ENCODE measurements at regions not wholly inside any gene's neighbourhood (a gene's known extent, or its start where the extent isn't known, plus 50 kb on each side); places are given as distances from the start of the nearest gene placed in this dataset.
"Not testable (repeated sequence)": the region's sequence is repeated elsewhere in the genome, so short reads cannot be mapped to it uniquely, and the experiment has no call there.

DNA sequence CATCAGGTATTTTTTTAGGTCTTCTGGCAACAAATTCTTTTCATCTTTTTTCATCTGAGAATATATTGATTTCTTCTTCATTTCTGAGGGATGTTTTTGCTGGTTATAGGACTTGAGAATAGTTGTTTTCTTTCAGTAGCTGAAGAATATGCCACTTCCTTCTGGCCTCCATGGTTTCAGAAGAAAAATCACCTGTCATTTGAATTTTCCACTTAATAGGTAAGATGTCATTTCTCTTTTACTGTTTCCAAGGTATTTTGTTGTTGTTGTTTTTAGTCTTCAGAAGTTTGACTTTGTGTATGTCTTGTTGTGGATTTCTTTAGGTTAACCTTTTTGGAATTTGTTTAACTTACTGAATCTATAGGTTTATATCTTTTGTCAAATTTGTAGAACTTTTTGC is 257.8 kb upstream of the AMIGO2 start:
- H3K9me3 Mint-ChIP-seq = peaks cover 8% of the 10 kb centered on the region
- Histone ChIP-seq H3K4me1 (ENCODE audit: insufficient read depth) (no peaks in the 10 kb centered on the region), H3K36me3 (ENCODE audit: insufficient read depth) (0 out of 2 replicates have a peak, but pooled peaks cover 4% of the 10 kb centered on the region), H3K4me3 (no peak overlapping the region), H3K79me2 (replicated peaks; ENCODE audit: insufficient read depth) (no peaks in the 10 kb centered on the region), H3F3A (replicated peaks; ENCODE audit: low read depth) (no peaks in the 10 kb centered on the region), H3K4me2 (no peak overlapping the region), H3K27ac (ENCODE audit: low read depth) (no peak overlapping the region), H4K20me1 (replicated peaks; ENCODE audit: insufficient read depth) (no peaks in the 10 kb centered on the region), H2AFZ (no peak overlapping the region), H3K27me3 (ENCODE audit: insufficient read depth) (no peaks in the 10 kb centered on the region), H3K9me2 (ENCODE audit: insufficient read depth) (no peaks in the 10 kb centered on the region)
- no peaks in the 10 kb centered on the region for H3K4me1 Mint-ChIP-seq
- ATAC-seq (no peak), DNase-seq (ENCODE audit: low spot score) (no peak)
- H3K4me3 Mint-ChIP-seq = no peak overlapping the region
- TF ChIP-seq, protein P1, sequence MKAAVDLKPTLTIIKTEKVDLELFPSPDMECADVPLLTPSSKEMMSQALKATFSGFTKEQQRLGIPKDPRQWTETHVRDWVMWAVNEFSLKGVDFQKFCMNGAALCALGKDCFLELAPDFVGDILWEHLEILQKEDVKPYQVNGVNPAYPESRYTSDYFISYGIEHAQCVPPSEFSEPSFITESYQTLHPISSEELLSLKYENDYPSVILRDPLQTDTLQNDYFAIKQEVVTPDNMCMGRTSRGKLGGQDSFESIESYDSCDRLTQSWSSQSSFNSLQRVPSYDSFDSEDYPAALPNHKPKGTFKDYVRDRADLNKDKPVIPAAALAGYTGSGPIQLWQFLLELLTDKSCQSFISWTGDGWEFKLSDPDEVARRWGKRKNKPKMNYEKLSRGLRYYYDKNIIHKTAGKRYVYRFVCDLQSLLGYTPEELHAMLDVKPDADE (IDR thresholded peaks at IDR 0.05) = no peak
- TF ChIP-seq JUNB (IDR thresholded peaks at IDR 0.05; ENCODE audit: unreplicated experiment) = no peak
- TF ChIP-seq POLR2AphosphoS5 (IDR thresholded peaks at IDR 0.05; ENCODE audit: low read depth) = no peak
- TF ChIP-seq ZNF114 (CRISPR knock-in tag; IDR thresholded peaks at IDR 0.05) = no peak
- no peak overlapping the region; the same call in 1 of the 2 replicates for H3K27ac Mint-ChIP-seq
- H3K36me3 Mint-ChIP-seq (ENCODE audit: low read depth) = no peaks in the 10 kb centered on the region
- H3K27me3 Mint-ChIP-seq (ENCODE audit: insufficient read depth, low read depth, poor library complexity) = peaks cover 6% of the 10 kb centered on the region

DNA sequence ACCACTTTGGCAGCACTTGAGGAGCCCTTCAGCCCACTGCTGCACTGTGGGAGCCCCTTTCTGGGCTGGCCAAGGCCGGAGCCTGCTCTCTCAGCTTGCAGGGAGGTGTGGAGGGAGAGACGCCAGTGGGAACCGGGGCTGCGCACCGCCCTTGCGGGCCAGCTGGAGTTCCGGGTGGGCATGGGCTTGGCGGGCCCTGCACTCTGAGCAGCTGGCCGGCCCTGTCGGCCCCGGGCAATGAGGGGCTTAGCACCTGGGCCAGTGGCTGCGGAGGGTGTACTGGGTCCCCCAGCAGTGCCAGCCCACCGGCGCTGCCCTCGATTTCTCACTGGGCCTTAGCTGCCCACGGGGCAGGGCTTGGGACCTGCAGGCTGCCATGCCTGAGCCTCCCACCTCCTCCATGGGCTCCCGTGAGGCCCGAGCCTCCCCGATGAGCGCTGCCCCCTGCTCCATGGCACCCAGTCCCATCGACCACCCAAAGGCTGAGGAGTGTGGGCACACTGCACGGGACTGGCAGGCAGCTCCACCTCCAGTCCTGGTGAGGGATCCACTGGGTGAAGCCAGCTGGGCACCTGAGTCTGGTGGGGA is 253.6 kb upstream of the AMIGO2 start:
- not testable (repeated sequence) for H3K36me3 Mint-ChIP-seq (ENCODE audit: low read depth)

DNA sequence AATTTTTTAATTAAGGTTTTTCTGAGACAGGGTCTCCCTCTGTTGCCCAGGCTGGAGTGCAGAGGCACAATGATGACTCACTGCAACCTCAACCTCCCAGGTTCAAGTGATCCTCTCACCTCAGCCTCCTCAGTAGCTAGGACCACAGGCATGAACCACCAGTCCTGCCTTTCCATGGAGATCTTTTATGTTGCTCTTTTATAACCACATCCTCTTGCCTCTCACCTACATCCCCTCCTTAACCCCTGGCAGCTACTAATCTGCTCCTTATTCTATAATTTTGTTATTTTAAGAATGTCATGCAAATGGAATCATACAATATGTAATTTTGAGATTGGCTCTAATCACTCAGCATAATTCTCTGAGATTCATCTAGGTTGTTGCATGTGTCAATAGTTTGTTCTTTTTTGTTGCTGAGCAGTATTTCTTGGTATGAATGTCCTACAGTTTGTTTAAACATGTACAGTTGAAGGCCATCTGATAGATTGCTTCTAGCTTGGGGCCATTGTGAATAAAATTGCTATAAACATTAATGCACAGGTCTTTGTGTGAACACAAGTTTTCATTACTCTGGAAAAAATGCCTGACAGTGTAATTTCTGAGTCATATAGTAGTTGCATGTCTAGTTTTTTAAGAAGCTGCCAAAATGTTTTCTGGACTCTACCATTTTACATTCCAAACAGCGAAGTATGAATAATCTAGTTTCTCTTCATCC is 249.2 kb upstream of the AMIGO2 start:
- no peaks in the 10 kb centered on the region for H3K4me1 Mint-ChIP-seq
- DNase-seq (ENCODE audit: low spot score) = no peak
- no peaks in the 10 kb centered on the region for H3K36me3 ChIP-seq (ENCODE audit: insufficient read depth)
- no peaks in the 10 kb centered on the region for H3K4me1 ChIP-seq (ENCODE audit: insufficient read depth)
- no peak overlapping the region for H2AFZ ChIP-seq
- H4K20me1 ChIP-seq (replicated peaks; ENCODE audit: insufficient read depth) = no peaks in the 10 kb centered on the region
- 0 out of 3 replicates have a peak, but pooled peaks cover 3% of the 10 kb centered on the region for H3K36me3 Mint-ChIP-seq (ENCODE audit: low read depth)
- H3K27me3 Mint-ChIP-seq (ENCODE audit: insufficient read depth, low read depth, poor library complexity) = no peaks in the 10 kb centered on the region
- H3F3A ChIP-seq (replicated peaks; ENCODE audit: low read depth) = no peaks in the 10 kb centered on the region
- no peak overlapping the region for H3K4me3 Mint-ChIP-seq
- H3K27me3 ChIP-seq (ENCODE audit: insufficient read depth) = no peaks in the 10 kb centered on the region
- no peaks in the 10 kb centered on the region for H3K79me2 ChIP-seq (replicated peaks; ENCODE audit: insufficient read depth)
- H3K27ac ChIP-seq (ENCODE audit: low read depth) = no peak overlapping the region
- no peak overlapping the region for H3K4me2 ChIP-seq
- no peak overlapping the region for H3K4me3 ChIP-seq
- H3K9me3 Mint-ChIP-seq = peaks cover 10% of the 10 kb centered on the region
- H3K27ac Mint-ChIP-seq = no peak overlapping the region
- H3K9me2 ChIP-seq (ENCODE audit: insufficient read depth) = no peaks in the 10 kb centered on the region
- no peak for ATAC-seq
- TF ChIP-seq, protein P2, sequence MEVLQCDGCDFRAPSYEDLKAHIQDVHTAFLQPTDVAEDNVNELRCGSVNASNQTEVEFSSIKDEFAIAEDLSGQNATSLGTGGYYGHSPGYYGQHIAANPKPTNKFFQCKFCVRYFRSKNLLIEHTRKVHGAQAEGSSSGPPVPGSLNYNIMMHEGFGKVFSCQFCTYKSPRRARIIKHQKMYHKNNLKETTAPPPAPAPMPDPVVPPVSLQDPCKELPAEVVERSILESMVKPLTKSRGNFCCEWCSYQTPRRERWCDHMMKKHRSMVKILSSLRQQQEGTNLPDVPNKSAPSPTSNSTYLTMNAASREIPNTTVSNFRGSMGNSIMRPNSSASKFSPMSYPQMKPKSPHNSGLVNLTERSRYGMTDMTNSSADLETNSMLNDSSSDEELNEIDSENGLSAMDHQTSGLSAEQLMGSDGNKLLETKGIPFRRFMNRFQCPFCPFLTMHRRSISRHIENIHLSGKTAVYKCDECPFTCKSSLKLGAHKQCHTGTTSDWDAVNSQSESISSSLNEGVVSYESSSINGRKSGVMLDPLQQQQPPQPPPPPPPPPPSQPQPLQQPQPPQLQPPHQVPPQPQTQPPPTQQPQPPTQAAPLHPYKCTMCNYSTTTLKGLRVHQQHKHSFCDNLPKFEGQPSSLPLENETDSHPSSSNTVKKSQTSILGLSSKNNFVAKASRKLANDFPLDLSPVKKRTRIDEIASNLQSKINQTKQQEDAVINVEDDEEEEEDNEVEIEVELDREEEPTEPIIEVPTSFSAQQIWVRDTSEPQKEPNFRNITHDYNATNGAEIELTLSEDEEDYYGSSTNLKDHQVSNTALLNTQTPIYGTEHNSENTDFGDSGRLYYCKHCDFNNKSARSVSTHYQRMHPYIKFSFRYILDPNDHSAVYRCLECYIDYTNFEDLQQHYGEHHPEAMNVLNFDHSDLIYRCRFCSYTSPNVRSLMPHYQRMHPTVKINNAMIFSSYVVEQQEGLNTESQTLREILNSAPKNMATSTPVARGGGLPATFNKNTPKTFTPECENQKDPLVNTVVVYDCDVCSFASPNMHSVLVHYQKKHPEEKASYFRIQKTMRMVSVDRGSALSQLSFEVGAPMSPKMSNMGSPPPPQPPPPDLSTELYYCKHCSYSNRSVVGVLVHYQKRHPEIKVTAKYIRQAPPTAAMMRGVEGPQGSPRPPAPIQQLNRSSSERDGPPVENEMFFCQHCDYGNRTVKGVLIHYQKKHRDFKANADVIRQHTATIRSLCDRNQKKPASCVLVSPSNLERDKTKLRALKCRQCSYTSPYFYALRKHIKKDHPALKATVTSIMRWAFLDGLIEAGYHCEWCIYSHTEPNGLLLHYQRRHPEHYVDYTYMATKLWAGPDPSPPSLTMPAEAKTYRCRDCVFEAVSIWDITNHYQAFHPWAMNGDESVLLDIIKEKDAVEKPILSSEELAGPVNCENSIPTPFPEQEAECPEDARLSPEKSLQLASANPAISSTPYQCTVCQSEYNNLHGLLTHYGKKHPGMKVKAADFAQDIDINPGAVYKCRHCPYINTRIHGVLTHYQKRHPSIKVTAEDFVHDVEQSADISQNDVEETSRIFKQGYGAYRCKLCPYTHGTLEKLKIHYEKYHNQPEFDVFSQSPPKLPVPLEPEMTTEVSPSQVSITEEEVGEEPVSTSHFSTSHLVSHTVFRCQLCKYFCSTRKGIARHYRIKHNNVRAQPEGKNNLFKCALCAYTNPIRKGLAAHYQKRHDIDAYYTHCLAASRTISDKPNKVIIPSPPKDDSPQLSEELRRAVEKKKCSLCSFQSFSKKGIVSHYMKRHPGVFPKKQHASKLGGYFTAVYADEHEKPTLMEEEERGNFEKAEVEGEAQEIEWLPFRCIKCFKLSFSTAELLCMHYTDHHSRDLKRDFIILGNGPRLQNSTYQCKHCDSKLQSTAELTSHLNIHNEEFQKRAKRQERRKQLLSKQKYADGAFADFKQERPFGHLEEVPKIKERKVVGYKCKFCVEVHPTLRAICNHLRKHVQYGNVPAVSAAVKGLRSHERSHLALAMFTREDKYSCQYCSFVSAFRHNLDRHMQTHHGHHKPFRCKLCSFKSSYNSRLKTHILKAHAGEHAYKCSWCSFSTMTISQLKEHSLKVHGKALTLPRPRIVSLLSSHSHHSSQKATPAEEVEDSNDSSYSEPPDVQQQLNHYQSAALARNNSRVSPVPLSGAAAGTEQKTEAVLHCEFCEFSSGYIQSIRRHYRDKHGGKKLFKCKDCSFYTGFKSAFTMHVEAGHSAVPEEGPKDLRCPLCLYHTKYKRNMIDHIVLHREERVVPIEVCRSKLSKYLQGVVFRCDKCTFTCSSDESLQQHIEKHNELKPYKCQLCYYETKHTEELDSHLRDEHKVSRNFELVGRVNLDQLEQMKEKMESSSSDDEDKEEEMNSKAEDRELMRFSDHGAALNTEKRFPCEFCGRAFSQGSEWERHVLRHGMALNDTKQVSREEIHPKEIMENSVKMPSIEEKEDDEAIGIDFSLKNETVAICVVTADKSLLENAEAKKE (CRISPR knock-in tag; IDR thresholded peaks at IDR 0.05) = no peak
- TF ChIP-seq ZNF114 (CRISPR knock-in tag; IDR thresholded peaks at IDR 0.05) = no peak
- TF ChIP-seq, protein P3, sequence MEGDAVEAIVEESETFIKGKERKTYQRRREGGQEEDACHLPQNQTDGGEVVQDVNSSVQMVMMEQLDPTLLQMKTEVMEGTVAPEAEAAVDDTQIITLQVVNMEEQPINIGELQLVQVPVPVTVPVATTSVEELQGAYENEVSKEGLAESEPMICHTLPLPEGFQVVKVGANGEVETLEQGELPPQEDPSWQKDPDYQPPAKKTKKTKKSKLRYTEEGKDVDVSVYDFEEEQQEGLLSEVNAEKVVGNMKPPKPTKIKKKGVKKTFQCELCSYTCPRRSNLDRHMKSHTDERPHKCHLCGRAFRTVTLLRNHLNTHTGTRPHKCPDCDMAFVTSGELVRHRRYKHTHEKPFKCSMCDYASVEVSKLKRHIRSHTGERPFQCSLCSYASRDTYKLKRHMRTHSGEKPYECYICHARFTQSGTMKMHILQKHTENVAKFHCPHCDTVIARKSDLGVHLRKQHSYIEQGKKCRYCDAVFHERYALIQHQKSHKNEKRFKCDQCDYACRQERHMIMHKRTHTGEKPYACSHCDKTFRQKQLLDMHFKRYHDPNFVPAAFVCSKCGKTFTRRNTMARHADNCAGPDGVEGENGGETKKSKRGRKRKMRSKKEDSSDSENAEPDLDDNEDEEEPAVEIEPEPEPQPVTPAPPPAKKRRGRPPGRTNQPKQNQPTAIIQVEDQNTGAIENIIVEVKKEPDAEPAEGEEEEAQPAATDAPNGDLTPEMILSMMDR (conservative IDR thresholded peaks at IDR 0.05; ENCODE audit: low read depth in 2 of 2) = no peak

More for the DNA sequence above, 253.6 kb upstream of the AMIGO2 start:
- H3K27ac Mint-ChIP-seq; DNase-seq (ENCODE audit: low spot score); H3K9me2 ChIP-seq (ENCODE audit: insufficient read depth); H3K36me3 ChIP-seq (ENCODE audit: insufficient read depth); H3K4me3 Mint-ChIP-seq; H3K27me3 ChIP-seq (ENCODE audit: insufficient read depth); H3K4me3 ChIP-seq; H3K27me3 Mint-ChIP-seq (ENCODE audit: insufficient read depth, low read depth, poor library complexity); H3F3A ChIP-seq (replicated peaks; ENCODE audit: low read depth); H3K4me1 Mint-ChIP-seq; ATAC-seq; H3K27ac ChIP-seq (ENCODE audit: low read depth); H3K4me1 ChIP-seq (ENCODE audit: insufficient read depth); H4K20me1 ChIP-seq (replicated peaks; ENCODE audit: insufficient read depth); H2AFZ ChIP-seq; H3K4me2 ChIP-seq; H3K79me2 ChIP-seq (replicated peaks; ENCODE audit: insufficient read depth): not testable (repeated sequence)
- peaks cover 12% of the 10 kb centered on the region for H3K9me3 Mint-ChIP-seq

Data from GM23338 (cell line).